ENCODE measurements at regions not wholly inside any gene's neighbourhood (a gene's known extent, or its start where the extent isn't known, plus 50 kb on each side); places are given as distances from the start of the nearest gene placed in this dataset.

GRCh38 chr5:91639744-91640143, 256.6 kb upstream of the ARRDC3 start:
- 51 to 63% methylated on average over 3 of the region's 3 CpGs for WGBS, 2 donors
- intact Hi-C loops (cut with DNase I): no loop called here
- no peak overlapping the region for H3K27ac ChIP-seq

GRCh38 chr5:91638010-91638409, 254.9 kb upstream of the ARRDC3 start:
- TF ChIP-seq POLR2A (IDR thresholded peaks at IDR 0.05): no peak
- Histone ChIP-seq H3K9me3 (no peaks in the 10 kb centered on the region), H3K36me3 (no peaks in the 10 kb centered on the region), H3K4me3 (replicated peaks in 1 of 3) (no peak overlapping the region), H3K27me3 (no peaks in the 10 kb centered on the region), H3K4me1 (no peaks in the 10 kb centered on the region), H3K27ac (no peak overlapping the region)
- intact Hi-C loops (cut with DNase I): no loop called here
- WGBS, 2 donors: 93 to 99% methylated on average over 1 of the region's 1 CpG
- no peak for DNase-seq

More at GRCh38 chr5:91639744-91640143, 256.6 kb upstream of the ARRDC3 start:
- no peak for TF ChIP-seq CTCF (IDR thresholded peaks at IDR 0.05)
- TF ChIP-seq POLR2A (IDR thresholded peaks at IDR 0.05): no peak
- Histone ChIP-seq H3K9me3 (no peaks in the 10 kb centered on the region), H3K36me3 (no peaks in the 10 kb centered on the region), H3K27me3 (no peaks in the 10 kb centered on the region), H3K4me1 (no peaks in the 10 kb centered on the region), H3K4me3 (replicated peaks in 1 of 3) (no peak overlapping the region)
- DNase-seq: no peak

- 82% methylated on average over 4 of the region's 4 CpGs for WGBS, 2 donors
- Histone ChIP-seq H3K36me3 (no peaks in the 10 kb centered on the region), H3K4me3 (replicated peaks in 1 of 3) (no peak overlapping the region), H3K27ac (no peak overlapping the region), H3K4me1 (no peaks in the 10 kb centered on the region), H3K9me3 (no peaks in the 10 kb centered on the region), H3K27me3 (no peaks in the 10 kb centered on the region)
- TF ChIP-seq CTCF (IDR thresholded peaks at IDR 0.05) (no peak), POLR2A (IDR thresholded peaks at IDR 0.05) (no peak)
- intact Hi-C loops (cut with DNase I): no loop called here
- DNase-seq: no peak
Observed at GRCh38 chr5:91635950-91636734, 253.0 kb upstream of the ARRDC3 start.

GRCh38 chr5:91632871-91633270, 249.8 kb upstream of the ARRDC3 start:
- DNase-seq: no peak
- H3K27me3 ChIP-seq: no peaks in the 10 kb centered on the region
- H3K4me3 ChIP-seq (replicated peaks in 1 of 3): no peak overlapping the region
- 12 to 23% methylated on average over 1 of the region's 1 CpG for whole genome bisulfite sequencing, 2 donors
- no peak overlapping the region for H3K27ac ChIP-seq
- no peaks in the 10 kb centered on the region for H3K4me1 ChIP-seq
- intact Hi-C loops (cut with DNase I): no loop called here
- no peaks in the 10 kb centered on the region for H3K9me3 ChIP-seq
- H3K36me3 ChIP-seq: no peaks in the 10 kb centered on the region
- TF ChIP-seq POLR2A (IDR thresholded peaks at IDR 0.05) (no peak), CTCF (IDR thresholded peaks at IDR 0.05) (no peak)

- Histone ChIP-seq H3K4me1 (no peaks in the 10 kb centered on the region), H3K27me3 (no peaks in the 10 kb centered on the region), H3K4me3 (replicated peaks in 1 of 3) (no peak overlapping the region), H3K27ac (no peak overlapping the region), H3K9me3 (no peaks in the 10 kb centered on the region), H3K36me3 (no peaks in the 10 kb centered on the region)
- intact Hi-C loops (cut with DNase I): no loop called here
- TF ChIP-seq CTCF (IDR thresholded peaks at IDR 0.05): no peak
- TF ChIP-seq POLR2A (IDR thresholded peaks at IDR 0.05): no peak
- WGBS, 2 donors: 78 to 80% methylated on average over 2 of the region's 2 CpGs
- no peak for DNase-seq
Observed at GRCh38 chr5:91611746-91612145, 228.6 kb upstream of the ARRDC3 start.

All from thyroid gland (tissue), 4 donors.